K562 (cell line): ENCODE measurements at regions not wholly inside any gene's neighbourhood (a gene's known extent, or its start where the extent isn't known, plus 50 kb on each side); places are given as distances from the start of the nearest gene placed in this dataset.

Source experiments
- ATF1 ChIP-seq, 2 experiments: fragments of 450-650 bp in 1 of 2; IDR thresholded peaks; 2 replicates each; pipeline ENCODE4 v1.6.1; 2016; ENCODE audit warnings: missing compliant biosample characterization in 1 of 2, missing genetic modification characterization in 1 of 2
- CBX3 ChIP-seq, 2 experiments: IDR thresholded peaks; 1 replicate in 1 of 2; 2 replicates in 1 of 2; pipeline ENCODE4 v1.6.1; 2012; ENCODE audit warnings: inconsistent platforms in 2 of 2, low read length in 2 of 2, borderline replicate concordance in 1 of 2, control low read depth in 1 of 2
- GTF2A2 ChIP-seq: IDR thresholded peaks from 2 replicates; pipeline ENCODE4 v1.6.1; 2016; ENCODE audit warnings: mild to moderate bottlenecking, missing genetic modification characterization, missing compliant biosample characterization
- MCM3 ChIP-seq: fragments of 450-650 bp; IDR thresholded peaks from 2 replicates; pipeline ENCODE4 v1.6.1; 2016
- MEF2D ChIP-seq: conservative IDR thresholded peaks from 2 replicates; pipeline ENCODE4 v1.6.1; 2016; ENCODE audit warnings: low read depth, missing genetic modification characterization, missing compliant biosample characterization
- PREB ChIP-seq: sonication (generic); formaldehyde crosslinking; IDR thresholded peaks from 2 replicates; pipeline ENCODE4 v1.8.1; 2023; ENCODE audit warnings: mild to moderate bottlenecking, missing genetic modification reagents
- SIX5 ChIP-seq, 2 experiments: IDR thresholded peaks; 2 replicates each; pipeline ENCODE4 v1.6.1; 2011; ENCODE audit warnings: low read length in 2 of 2, borderline replicate concordance in 1 of 2, low read depth in 1 of 2, mild to moderate bottlenecking in 1 of 2, moderate library complexity in 1 of 2; ENCODE audit not compliant: insufficient read depth in 1 of 2
- YY1 ChIP-seq, 3 experiments: IDR thresholded peaks; 2 replicates each; pipeline ENCODE4 v1.6.1; 2011; ENCODE audit warnings: low read length in 2 of 3, mild to moderate bottlenecking in 2 of 3, moderate library complexity in 2 of 3, borderline replicate concordance in 1 of 3, control low read depth in 1 of 3, low read depth in 1 of 3; ENCODE audit not compliant: insufficient read depth in 3 of 3, insufficient replicate concordance in 2 of 3, control insufficient read depth in 1 of 3, insufficient read length in 1 of 3; ENCODE audit errors: extremely low read depth in 1 of 3
- ZBED1 ChIP-seq: IDR thresholded peaks from 2 replicates; pipeline ENCODE4 v1.6.1; 2014
- ZKSCAN8 ChIP-seq: fragments of 200-800 bp; sonication (Bioruptor generic); IDR thresholded peaks from 2 replicates; pipeline ENCODE4 v1.6.1; 2016; ENCODE audit warnings: missing genetic modification characterization, missing compliant biosample characterization
- ZNF239 ChIP-seq: fragments of 250-450 bp; sonication (Bioruptor Pico); IDR thresholded peaks from 2 replicates; pipeline ENCODE4 v1.4.0; 2020; ENCODE audit warnings: mild to moderate bottlenecking

GRCh38 chr5:96214442-96215197, 218.4 kb downstream of the PCSK1 start:
- TF ChIP-seq PREB (CRISPR knock-in tag) (no peak), ZBED1 (no peak), ATF1 (CRISPR knock-in tag; IDR thresholded peaks at IDR 0.05) (no peak), ATF1 (tag; IDR thresholded peaks at IDR 0.05) (no peak), MEF2D (tag) (no peak), ZNF239 (CRISPR knock-in tag) (no peak), GTF2A2 (tag) (no peak), SIX5 (IDR thresholded peaks at IDR 0.05; ENCODE audit: borderline replicate concordance in 1 of 2, insufficient read depth in 1 of 2, low read depth in 1 of 2, low read length in 2 of 2) (no peak), MCM3 (no peak), ZKSCAN8 (no peak), CBX3 (IDR thresholded peaks at IDR 0.05; ENCODE audit: borderline replicate concordance in 1 of 2, low read length in 2 of 2) (no peak), YY1 (IDR thresholded peaks at IDR 0.05; ENCODE audit: borderline replicate concordance in 1 of 3, control insufficient read depth in 1 of 3, extremely low read depth in 1 of 3, insufficient read depth in 3 of 3, insufficient read length in 1 of 3, insufficient replicate concordance in 2 of 3, low read depth in 1 of 3, low read length in 2 of 3) (no peak)
